HG02885 (cell line): ENCODE measurements at regions not wholly inside any gene's neighbourhood (a gene's known extent, or its start where the extent isn't known, plus 50 kb on each side); places are given as distances from the start of the nearest gene placed in this dataset.

Experiments
- ATAC-seq: cut with Tn5 transposase; IDR thresholded peaks from one replicate; pipeline ENCODE4 v1.9.1; 2021; ENCODE audit warnings: mild to moderate bottlenecking; ENCODE audit not compliant: unreplicated experiment, poor library complexity

DNA sequence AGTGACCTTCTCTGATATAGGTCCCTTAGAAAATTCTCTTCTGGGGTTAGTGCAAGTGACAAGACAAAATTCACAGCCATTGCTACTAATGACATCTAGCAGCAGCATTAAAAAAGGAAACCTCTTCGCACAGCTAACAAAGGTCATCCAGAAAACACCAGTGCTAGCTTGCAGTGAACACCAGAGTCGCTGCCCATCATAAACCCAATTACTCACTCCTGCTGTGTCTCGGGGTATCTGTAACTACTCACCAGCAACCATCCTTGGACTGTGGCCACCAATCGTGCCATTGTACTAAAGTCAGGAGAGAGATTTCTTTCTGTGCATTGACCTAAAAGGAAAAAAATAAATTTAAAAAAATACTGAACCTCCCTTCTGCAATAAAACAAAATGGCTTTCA is 1494.7 kb upstream of the CDH8 start:
- no peak for ATAC-seq

DNA sequence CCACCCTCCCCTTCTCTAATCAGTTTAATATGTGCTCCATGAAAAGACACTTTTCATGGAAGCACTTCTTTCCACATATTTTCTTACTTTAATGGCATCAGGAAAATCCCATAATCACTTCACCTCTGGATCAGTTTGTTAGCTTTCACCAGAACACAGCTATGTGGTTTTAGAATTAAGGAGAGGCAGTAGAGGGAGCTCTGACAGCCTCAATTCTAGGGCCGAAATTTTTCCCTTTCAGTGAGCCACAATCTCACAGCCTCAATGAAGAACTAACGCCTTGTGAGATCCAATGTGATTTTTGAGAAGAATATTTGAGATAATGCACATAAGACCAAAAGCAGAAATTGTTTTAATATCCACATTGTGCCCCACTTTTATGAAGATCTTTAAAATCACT is 1494.0 kb upstream of the CDH8 start:
- no peak for ATAC-seq

DNA sequence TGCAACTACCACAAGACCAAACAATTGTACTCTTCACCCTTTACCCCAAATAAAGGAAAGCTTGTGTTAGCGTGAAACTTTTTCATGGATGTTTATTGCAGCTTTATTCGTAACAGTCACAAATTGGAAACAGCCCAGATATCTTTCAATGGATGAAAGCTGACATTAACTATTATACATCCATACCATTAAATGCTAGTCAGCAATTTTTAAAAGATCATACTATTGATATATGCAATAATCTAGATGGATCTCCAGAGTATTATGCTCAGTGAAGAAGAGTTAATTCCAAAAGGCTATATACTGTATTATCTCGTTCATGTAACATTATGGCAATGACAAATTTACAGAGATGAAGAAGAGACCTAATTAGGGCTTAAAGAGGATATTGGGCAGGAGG is 1491.2 kb upstream of the CDH8 start:
- no peak for ATAC-seq

DNA sequence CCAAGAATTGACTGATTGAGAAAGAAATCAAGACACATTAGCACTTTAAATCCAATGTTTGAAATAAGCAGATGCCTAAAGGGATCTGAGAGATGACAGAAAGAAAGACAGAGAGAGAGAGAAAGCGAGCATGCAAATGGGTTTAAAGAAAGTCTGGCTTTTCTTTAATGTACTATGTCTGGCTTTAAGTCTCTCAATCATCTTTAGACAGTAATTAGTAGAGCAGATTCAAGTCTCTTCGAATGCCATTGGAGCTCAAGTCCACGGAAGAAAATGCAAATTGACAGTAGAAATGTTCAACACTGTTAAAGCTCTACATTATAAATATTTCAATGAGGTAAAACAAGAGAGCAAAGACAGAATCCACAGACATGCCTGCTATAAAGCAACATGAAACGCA is 1480.2 kb upstream of the CDH8 start:
- ATAC-seq: no peak

DNA sequence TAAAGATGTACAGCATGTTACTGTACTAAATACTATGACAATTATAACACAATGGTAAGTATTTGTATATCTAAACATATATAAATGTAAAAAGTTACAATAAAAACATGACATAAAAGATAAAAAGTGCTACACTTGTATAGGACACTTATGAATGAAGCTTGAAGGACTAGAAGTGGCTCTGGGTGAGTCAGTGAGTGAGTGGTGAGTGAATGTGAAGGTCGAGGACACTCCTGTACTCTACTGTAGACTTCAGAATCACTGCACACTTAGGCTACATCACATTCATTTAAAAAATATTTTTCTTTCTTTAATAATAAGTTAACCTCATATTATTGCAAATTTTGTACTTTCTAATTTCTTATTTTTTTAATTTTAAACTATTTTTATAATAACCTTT is 1476.7 kb upstream of the CDH8 start:
- no peak for ATAC-seq

DNA sequence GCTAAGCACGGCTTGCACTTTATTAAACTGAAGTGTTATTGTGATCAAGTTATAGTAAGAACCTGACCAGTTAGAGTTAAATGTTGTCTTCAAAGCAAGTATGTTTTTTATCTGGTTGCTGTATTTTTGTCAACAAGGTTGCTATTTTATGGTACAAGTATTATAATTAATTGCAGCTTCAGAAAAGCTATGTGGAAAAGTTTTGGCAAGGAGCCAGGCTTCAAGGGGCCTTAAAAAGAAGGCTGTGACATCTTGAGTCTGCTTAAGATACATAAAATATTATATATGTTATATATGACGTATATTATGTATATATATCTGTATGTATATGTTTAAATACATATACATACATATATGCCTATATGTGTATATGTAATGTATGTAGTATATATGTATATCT is 1461.2 kb upstream of the CDH8 start:
- ATAC-seq: no peak

DNA sequence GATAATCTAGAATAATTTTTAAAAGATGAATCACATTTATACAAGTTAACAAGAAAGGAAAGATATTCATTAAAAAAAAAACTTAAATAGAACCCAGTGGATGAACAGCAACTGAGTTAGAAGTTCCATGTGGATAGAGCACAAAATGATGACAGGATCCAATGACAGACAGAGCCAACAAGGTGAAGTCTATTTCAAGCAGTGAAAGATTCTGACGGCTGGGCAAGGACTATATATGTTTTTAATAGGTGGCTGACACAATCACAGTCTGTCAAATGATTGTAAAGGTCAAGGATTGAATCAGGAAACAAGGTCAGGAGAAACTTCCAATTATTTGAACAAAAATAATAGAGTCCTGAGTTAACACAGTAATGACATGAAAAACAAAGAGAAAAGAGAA is 1460.0 kb upstream of the CDH8 start:
- no peak for ATAC-seq

DNA sequence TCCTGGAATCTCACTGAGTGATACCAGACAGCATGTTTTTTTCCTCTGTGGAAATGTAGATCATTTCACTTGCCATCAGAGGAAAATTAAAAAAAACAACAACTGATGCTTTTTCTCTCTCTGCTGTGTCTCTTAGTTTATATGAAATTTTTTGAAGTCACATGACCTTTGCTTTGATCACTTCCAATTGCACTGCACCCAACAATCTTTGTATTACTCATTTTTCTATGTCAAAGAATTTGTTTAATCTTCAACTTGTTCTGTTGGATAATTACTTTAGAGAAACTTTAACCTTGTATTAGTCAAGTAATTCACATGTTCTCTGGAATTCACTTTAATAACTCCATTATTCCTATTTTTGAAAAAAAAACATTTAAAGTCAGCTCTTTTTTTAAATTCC is 1452.7 kb upstream of the CDH8 start:
- ATAC-seq: no peak

DNA sequence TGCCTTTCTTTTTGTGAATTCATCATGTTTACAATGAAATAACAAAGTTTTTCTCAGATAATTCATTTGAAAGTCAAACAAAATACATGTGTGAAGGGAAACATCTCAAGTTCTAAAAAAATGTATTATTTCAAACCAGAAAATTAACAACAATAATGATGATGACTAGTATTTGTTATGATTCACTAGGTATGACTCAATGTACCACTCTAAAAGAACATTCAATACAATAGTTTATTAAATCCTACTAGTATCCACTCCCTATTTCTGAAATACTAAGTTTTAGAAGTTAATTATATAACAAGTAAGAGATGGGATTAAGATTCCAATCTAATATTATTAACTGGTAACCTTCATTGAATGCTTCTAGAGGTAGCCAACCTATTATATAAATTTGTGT is 1444.8 kb upstream of the CDH8 start:
- ATAC-seq: no peak

DNA sequence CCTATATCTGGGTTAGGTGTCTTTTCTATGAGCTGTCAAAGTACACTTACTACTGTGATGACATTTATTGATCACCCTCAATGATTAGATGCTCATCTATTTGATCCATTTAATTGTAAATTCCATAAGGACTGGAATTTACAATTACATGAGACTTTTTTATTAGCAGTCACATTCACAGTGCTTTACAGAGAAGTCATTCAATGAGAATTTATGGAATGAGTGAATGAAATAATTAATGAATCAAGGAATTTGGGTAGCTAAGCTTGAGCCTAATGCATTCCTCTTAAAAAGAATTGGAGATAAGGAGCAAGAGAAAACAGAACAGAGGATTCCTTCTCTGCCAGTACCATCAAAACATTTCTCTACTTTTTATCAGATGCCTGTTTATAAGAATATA is 1437.5 kb upstream of the CDH8 start:
- ATAC-seq: no peak

DNA sequence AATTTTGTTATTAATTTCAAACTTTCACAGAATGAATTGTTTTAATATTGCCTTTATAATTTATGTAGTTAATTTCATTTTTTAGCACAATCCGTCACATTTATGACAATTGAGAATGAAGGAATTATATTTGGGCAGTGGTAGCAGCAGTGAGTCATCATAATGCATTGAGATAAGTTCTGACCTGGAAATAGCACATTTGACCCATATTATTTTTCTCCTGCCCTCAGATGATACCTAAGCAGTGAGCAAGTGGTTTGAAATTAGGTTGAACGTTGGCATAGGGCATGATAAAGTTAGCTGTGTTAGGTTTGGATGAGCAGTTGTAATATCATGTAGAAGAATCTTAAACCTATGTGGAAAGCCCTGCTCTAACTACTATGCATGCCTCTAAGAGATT is 1431.3 kb upstream of the CDH8 start:
- no peak for ATAC-seq

DNA sequence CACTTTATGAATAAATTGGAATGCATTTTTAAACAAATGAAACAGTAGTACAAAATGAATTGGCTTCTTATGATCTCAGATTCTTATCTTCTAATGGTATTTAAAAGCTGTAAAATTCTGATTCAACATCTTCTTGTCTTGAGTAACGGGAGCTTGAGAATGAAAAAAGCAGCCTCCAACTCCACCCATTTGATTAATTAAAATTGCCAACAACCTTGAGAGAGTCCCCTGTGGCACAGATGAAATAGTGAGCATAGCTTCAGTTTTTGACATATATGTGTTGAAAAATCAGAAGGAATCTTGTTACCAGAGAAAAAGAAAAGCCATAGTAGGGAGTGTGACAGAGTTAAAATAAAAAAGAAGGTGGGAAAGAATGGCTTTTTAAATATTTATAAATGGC is 1426.1 kb upstream of the CDH8 start:
- no peak for ATAC-seq

DNA sequence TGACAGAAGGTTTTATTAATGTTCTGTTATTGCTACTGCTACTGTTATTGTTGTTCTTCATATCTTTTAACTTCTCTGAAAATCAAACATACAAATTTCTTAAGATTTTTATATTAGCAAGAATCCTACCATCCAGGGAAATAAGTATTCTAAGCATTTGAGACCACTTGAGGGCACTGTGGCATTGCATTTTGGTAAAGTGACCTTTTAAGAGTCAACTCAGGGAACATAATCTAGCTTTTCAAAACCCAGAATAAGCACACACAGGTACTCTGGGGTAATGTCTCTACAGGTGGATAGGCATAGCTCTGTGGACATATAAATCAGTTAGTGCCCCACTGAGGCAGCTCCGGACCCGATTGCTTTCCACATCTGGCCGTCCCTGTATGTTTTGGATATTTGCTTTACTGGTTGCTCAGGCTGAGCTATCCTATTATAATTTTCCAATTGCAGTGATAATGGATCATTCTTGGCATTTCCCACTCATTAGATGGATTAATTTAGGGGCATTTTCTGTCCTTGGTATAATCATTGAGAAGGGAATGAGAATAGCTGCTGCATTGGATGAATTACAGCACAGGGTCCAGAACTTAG is 1425.1 kb upstream of the CDH8 start:
- no peak for ATAC-seq

DNA sequence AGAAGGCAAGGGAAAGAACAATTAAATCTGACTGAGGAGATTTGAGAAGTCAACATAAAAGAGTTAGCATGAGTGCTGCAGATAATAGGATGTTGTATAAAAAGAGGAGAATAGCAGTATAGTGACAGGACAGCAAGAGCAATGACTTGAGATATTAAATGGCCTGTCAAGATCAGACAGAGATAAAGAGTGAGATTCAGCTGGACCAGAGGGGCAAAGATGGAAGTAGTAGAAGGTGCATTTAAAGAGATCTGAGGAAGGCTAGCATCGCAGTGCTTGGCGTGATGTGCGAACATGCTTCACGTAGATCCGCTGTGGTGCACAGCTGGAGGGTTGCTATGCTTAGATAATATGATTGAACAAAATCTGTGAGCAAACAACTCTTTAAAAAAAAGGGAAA is 1422.6 kb upstream of the CDH8 start:
- ATAC-seq: no peak

DNA sequence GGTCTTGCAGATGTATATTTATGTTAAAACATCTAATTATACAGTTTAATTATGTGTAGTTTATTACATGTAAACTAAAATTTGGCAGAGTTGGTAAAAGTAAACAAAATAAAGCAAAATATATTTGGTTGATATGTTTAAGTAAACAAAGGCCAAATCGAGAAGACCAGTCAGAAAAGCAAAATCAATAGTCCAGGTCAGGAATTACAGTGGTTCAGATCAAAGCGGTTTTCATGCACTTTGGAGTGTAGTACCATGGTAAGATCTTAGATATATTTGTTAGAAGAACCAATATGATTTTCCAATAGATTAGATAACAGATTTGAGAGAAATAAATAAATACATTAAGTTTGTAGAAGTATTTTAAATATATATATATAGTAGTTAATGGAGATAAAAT is 1421.6 kb upstream of the CDH8 start:
- ATAC-seq: no peak

DNA sequence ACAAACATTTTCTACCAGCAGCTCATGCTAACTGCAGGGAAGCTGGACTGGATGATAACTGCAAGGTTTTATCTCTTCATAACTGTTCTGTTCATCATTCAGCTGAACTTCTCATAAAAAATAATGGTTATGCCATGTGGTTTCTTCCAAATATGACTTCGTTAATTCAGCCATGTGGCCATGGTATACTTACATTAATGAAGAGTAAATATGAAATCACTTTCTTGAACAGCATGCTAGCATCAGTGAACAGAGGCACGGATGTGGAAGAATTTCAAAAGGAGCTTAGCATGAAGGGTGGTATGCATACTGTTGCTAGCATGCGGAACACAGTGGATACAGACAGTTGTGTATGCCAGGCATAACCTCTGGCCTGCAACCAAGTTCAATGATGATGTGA is 1417.0 kb upstream of the CDH8 start:
- ATAC-seq: no peak

DNA sequence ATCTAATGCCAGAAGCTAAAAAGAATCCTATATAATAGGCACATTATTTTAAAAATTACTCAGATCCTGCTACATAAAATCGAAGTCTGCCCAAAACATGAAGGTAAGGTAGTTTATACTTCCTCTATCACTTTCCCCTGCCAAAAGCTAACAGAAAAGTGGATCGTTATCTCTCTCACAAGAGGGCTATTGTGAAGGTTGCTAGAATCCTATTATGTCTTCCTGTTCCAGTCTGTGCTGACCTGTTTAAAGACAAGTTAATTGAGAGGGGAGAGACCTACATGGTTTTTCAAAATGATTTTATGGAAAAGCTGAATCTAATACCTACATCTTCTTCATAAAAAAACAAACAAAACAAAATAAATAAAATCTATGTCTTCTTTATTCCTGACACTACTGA is 1410.9 kb upstream of the CDH8 start:
- no peak for ATAC-seq

DNA sequence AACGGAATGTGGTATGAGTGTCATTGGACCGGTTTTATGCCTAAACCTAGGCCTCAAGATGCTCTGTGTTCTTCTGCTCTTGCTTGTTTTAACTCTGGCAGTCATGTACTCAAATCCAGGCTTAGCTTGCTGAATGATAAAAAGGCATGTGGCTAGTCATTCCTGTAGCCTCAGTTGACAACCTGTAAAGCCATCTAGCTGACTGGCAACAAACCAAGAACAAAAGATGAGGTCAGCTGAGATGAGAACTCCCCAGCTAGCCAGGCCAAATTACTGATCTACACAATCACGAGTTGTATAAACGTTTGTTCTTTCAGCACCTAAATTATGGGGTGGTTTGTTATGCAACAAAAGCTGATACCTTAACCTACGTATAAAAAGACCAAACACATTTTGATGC is 1406.0 kb upstream of the CDH8 start:
- no peak for ATAC-seq

DNA sequence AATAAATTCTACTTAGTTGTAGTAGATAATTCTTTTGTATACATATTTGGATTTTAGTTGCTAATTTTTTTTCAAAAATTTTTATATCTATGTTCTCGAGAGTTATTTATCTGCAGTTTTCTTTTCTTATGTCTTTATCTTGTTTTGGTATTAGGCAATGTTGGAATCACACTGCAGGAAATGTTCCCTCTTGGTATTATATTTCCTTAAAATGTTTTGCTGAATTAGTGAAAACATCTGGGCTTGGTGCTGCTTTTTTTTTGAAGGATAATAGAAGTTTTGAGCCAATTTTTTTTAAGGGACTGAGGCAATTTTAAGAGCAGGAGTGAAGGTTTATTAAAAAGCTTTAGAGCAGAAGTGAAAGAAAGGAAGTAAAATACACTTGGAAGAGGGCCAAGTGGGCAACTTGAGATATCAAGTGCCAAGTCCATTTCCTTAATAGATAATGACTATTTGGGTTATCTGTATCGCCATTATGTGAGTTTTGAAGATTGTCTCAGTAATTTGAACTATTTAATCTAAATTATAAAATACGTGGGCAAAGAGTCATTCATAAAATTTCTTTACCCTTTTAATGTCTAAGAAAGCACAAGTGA is 1390.1 kb upstream of the CDH8 start:
- no peak for ATAC-seq

DNA sequence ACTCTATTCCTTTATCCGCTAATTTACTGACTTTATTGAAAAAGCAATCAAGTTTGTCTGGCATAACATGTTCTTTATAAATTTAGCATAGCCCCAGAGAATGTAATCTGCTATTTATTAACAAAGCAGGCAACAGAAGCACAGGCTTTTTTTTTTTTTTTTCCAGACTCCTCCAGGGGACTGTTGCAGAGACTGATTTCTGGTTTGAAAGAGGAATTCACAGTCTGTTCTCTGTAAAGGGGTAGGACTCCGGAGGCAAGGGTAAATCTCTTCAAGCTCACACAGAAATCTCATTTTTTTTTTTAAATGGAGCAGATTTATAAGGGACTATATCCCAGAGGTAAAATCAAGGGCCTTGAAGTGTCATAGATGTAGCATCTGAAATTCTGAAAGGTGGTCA is 1386.5 kb upstream of the CDH8 start:
- ATAC-seq: no peak

DNA sequence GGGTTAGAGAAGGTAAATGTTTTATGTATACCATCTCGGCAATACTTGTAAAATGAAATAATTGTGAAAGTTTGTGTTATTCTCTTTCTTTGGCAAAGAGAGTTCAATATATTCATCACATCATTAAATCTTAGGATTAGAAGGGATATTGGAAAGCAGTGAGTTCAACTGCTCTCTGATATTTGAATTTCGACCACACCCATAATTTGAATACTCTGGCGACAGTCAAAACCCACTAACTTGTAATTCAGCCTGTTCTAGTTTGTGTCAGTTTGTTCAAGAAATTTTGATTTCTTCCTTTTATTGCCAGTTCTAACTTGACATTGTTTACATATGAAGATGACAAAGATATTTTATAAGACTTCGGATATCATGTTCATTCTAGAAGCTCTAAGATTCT is 1380.5 kb upstream of the CDH8 start:
- ATAC-seq: no peak

DNA sequence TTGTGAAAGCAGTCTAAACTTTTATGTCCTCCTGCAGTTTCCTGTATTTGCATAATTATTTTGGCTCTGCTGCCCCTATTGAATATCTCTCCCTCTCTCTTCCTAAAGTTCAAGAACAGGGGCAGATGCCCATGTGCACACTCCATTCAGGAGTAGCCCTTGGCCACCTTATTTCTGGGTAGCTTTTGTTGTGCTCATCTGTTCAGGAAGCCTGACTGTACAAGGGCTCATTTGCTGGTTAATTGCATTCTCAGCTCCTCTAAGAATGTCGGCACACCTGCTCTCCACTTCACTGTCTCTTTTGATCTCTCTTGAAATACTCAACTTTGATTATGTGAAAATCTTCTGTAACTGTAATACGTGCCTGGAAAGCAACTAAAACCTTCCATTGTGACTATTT is 1378.8 kb upstream of the CDH8 start:
- no peak for ATAC-seq

DNA sequence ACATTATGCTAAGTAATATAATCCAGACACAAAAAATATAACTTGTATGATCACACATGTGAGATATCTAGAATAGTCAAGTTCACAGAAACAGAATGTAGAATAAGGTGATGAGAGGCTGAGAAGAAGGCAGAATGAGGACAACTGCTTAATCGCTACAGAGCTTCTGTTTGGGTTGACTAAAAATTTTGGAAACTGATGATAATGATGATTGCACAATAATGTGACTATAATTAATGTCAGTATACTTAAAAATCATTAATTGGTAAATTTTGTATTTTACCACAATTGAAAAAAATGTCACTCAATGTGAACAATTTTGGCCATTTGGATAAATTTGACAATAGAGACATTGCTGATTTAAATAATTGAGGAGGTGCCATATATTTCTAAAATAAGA is 1374.4 kb upstream of the CDH8 start:
- no peak for ATAC-seq
